ENCODE measurements at regions not wholly inside any gene's neighbourhood (a gene's known extent, or its start where the extent isn't known, plus 50 kb on each side); places are given as distances from the start of the nearest gene placed in this dataset.
"Not testable (repeated sequence)": the region's sequence is repeated elsewhere in the genome, so short reads cannot be mapped to it uniquely, and the experiment has no call there.

- DNase-seq = no peak
- peaks cover 15% of the 10 kb centered on the region for H3K4me1 ChIP-seq
- no peaks in the 10 kb centered on the region for H3K9me3 ChIP-seq (replicated peaks)
- no peaks in the 10 kb centered on the region for H3K27me3 ChIP-seq (ENCODE audit: low read depth)
- no peak overlapping the region for H3K27ac ChIP-seq (replicated peaks)
- no peak overlapping the region for H3K4me3 ChIP-seq
- no peaks in the 10 kb centered on the region for H3K36me3 ChIP-seq
- TF ChIP-seq CTCF (IDR thresholded peaks at IDR 0.05; ENCODE audit: borderline replicate concordance) = no peak
- intact Hi-C loops (cut with micrococcal nuclease) = no loop called here
Measured at GRCh38 chr9:88837731-88838130, 153.5 kb upstream of the S1PR3 start.

- Histone ChIP-seq H3K4me1 (peaks cover 12% of the 10 kb centered on the region), H3K9me3 (replicated peaks) (peaks cover 20% of the 10 kb centered on the region)
- H3K27ac ChIP-seq (replicated peaks); H3K4me3 ChIP-seq; DNase-seq; H3K36me3 ChIP-seq; H3K27me3 ChIP-seq (ENCODE audit: low read depth); intact Hi-C loops (cut with micrococcal nuclease): not testable (repeated sequence)
Measured at GRCh38 chr9:88849878-88850277, 141.4 kb upstream of the S1PR3 start.

- Histone ChIP-seq H3K27me3 (ENCODE audit: low read depth) (no peaks in the 10 kb centered on the region), H3K9me3 (replicated peaks) (peaks cover 30% of the 10 kb centered on the region), H3K4me3 (no peak overlapping the region), H3K36me3 (no peaks in the 10 kb centered on the region), H3K4me1 (peaks cover 12% of the 10 kb centered on the region), H3K27ac (replicated peaks) (peak overlapping the region; percentile 53)
- TF ChIP-seq CTCF (IDR thresholded peaks at IDR 0.05; ENCODE audit: borderline replicate concordance) = no peak
- intact Hi-C loops (cut with micrococcal nuclease) = no loop called here
- DNase-seq = peak; percentile 27
Measured at GRCh38 chr9:88852794-88853193, 138.5 kb upstream of the S1PR3 start.

GRCh38 chr9:88870627-88871026 lies 120.6 kb upstream of the S1PR3 start:
- DNase-seq = no peak
- peaks cover 37% of the 10 kb centered on the region for H3K4me1 ChIP-seq
- intact Hi-C loops (cut with micrococcal nuclease) = no loop called here
- no peak overlapping the region for H3K27ac ChIP-seq (replicated peaks)
- peaks cover 27% of the 10 kb centered on the region for H3K9me3 ChIP-seq (replicated peaks)
- no peak overlapping the region for H3K4me3 ChIP-seq
- TF ChIP-seq CTCF (IDR thresholded peaks at IDR 0.05; ENCODE audit: borderline replicate concordance) = no peak
- no peaks in the 10 kb centered on the region for H3K27me3 ChIP-seq (ENCODE audit: low read depth)
- no peaks in the 10 kb centered on the region for H3K36me3 ChIP-seq

- H3K27me3 ChIP-seq (ENCODE audit: low read depth) = no peaks in the 10 kb centered on the region
- DNase-seq = no peak
- H3K9me3 ChIP-seq (replicated peaks) = peaks cover 24% of the 10 kb centered on the region
- TF ChIP-seq CTCF (IDR thresholded peaks at IDR 0.05; ENCODE audit: borderline replicate concordance) = no peak
- H3K4me1 ChIP-seq = peaks cover 37% of the 10 kb centered on the region
- no peak overlapping the region for H3K4me3 ChIP-seq
- H3K27ac ChIP-seq (replicated peaks) = peak overlapping the region; percentile 72
- intact Hi-C loops (cut with micrococcal nuclease) = no loop called here
- H3K36me3 ChIP-seq = no peaks in the 10 kb centered on the region
Measured at GRCh38 chr9:88871669-88872068, 119.6 kb upstream of the S1PR3 start.

- Histone ChIP-seq H3K27me3 (ENCODE audit: low read depth) (no peaks in the 10 kb centered on the region), H3K27ac (replicated peaks) (peak overlapping the region; percentile 72), H3K4me3 (no peak overlapping the region), H3K9me3 (replicated peaks) (peaks cover 23% of the 10 kb centered on the region), H3K4me1 (peaks cover 37% of the 10 kb centered on the region), H3K36me3 (no peaks in the 10 kb centered on the region)
- no peak for DNase-seq
- intact Hi-C loops (cut with micrococcal nuclease) = no loop called here
- no peak for TF ChIP-seq CTCF (IDR thresholded peaks at IDR 0.05; ENCODE audit: borderline replicate concordance)
Measured at GRCh38 chr9:88872192-88872946, 118.9 kb upstream of the S1PR3 start.
